HG03108 (cell line): ENCODE measurements at regions not wholly inside any gene's neighbourhood (a gene's known extent, or its start where the extent isn't known, plus 50 kb on each side); places are given as distances from the start of the nearest gene placed in this dataset.

Source experiments
- ATAC-seq: cut with Tn5 transposase; IDR thresholded peaks from one replicate; pipeline ENCODE4 v1.9.1; 2021; ENCODE audit warnings: moderate library complexity; ENCODE audit not compliant: unreplicated experiment

GRCh38 chr11:33560729-33561128, 139.9 kb downstream of the C11orf91 start:
- ATAC-seq = no peak

GRCh38 chr11:33559567-33559966, 141.1 kb downstream of the C11orf91 start:
- ATAC-seq = no peak

- no peak for ATAC-seq
These were observed 142.5 kb downstream of the C11orf91 start for GRCh38 chr11:33558097-33558496.

- ATAC-seq = no peak
These were observed 143.4 kb downstream of the C11orf91 start for GRCh38 chr11:33557201-33557600.

GRCh38 chr11:33554219-33554618, 146.4 kb downstream of the C11orf91 start:
- ATAC-seq = no peak

GRCh38 chr11:33553486-33553885, 147.1 kb downstream of the C11orf91 start:
- ATAC-seq = no peak

- ATAC-seq = no peak
These were observed 147.9 kb downstream of the C11orf91 start for GRCh38 chr11:33552756-33553155.

- no peak for ATAC-seq
These were observed 149.6 kb downstream of the C11orf91 start for GRCh38 chr11:33551051-33551450.

GRCh38 chr11:33549483-33549882, 151.1 kb downstream of the C11orf91 start:
- no peak for ATAC-seq

- no peak for ATAC-seq
These were observed 154.7 kb downstream of the C11orf91 start for GRCh38 chr11:33545931-33546330.

GRCh38 chr11:33544593-33545373, 155.8 kb downstream of the C11orf91 start:
- no peak for ATAC-seq

GRCh38 chr11:33543823-33544222, 156.8 kb downstream of the C11orf91 start:
- no peak for ATAC-seq

- ATAC-seq = no peak
These were observed 157.7 kb downstream of the C11orf91 start for GRCh38 chr11:33542921-33543320.

GRCh38 chr11:33540946-33541915, 159.4 kb downstream of the C11orf91 start:
- no peak for ATAC-seq

GRCh38 chr11:33540427-33540826, 160.2 kb downstream of the C11orf91 start:
- ATAC-seq = no peak

- no peak for ATAC-seq
These were observed 160.9 kb downstream of the C11orf91 start for GRCh38 chr11:33539751-33540150.

GRCh38 chr11:33538726-33539125, 161.9 kb downstream of the C11orf91 start:
- ATAC-seq = no peak

- ATAC-seq = no peak
These were observed 164.4 kb downstream of the C11orf91 start for GRCh38 chr11:33536178-33536577.

- no peak for ATAC-seq
These were observed 166.1 kb downstream of the C11orf91 start for GRCh38 chr11:33534575-33534974.

- no peak for ATAC-seq
These were observed 167.1 kb downstream of the C11orf91 start for GRCh38 chr11:33533386-33534052.

GRCh38 chr11:33532720-33533385, 167.8 kb downstream of the C11orf91 start:
- ATAC-seq = no peak
